Kidney glomerular epithelial cell (primary cell): ENCODE measurements at regions not wholly inside any gene's neighbourhood (a gene's known extent, or its start where the extent isn't known, plus 50 kb on each side); places are given as distances from the start of the nearest gene placed in this dataset.

Source experiments
- DNase-seq: peaks from one replicate; lab custom pipeline; 2025; lab: John Stamatoyannopoulos, UW

DNA sequence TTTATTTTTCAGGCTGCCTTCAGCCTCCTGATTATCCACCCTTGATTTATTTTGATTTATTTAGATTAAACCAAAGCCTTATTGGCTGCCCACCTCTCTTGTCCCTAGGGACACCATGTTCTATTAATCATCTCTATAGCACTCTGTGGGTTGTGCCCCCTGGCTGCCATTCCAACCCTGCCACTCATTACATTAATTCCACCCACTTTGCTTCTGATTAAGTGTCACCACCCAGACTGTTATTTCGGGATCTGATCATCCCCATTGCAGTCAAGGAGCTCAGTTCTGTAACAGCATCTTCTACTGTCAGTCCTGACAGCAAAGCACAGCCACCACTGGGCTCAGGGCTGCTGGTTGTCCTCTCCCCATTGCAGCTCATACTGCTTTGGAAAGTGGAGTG lies 175.1 kb upstream of the DDX18 start:
- no peak for DNase-seq

DNA sequence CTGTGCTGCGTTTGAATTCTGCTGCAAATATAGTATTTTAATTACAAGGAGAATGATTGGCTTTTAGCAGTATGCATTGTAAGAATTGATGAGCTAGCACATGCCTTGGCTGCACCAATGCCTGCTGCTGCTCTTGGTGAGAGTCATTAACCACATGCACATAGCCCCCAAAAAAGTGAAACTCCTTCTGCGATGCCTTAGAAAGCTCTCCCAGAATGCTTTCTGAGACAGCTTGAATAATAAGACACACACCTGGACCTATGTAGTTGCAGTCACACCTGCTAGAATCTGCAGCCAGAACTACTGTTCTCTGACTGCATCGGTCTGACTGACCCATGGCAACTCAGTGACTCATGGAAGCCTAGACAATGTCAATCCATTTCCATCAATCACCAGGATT lies 170.1 kb upstream of the DDX18 start:
- no peak for DNase-seq

GRCh38 chr2:117645458-117645857 lies 169.0 kb upstream of the DDX18 start:
- no peak for DNase-seq

GRCh38 chr2:117646099-117646498 lies 168.4 kb upstream of the DDX18 start:
- DNase-seq, result no peak

GRCh38 chr2:117646872-117647271 lies 167.6 kb upstream of the DDX18 start:
- no peak for DNase-seq

DNA sequence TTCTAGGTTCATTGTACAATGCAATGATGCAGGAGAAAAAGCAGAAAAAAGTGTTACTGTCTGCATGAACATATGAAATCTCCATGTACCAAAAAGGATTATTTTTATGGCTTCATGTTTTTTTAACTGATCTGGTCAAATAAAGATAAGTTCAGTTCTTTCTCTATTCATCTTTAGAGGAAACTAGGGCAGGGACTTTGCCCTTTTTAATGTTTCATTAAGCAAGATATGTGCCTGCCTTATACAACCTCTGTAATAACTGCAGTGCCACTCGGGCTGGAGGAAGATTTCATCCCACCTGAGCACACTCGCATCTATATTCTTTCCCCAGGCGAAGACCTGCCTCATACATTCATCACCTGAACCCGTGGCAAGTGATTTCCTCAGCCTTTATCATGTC lies 157.9 kb upstream of the DDX18 start:
- DNase-seq, result no peak

- DNase-seq, result no peak
Observed at GRCh38 chr2:117661619-117662018, 152.9 kb upstream of the DDX18 start.

DNA sequence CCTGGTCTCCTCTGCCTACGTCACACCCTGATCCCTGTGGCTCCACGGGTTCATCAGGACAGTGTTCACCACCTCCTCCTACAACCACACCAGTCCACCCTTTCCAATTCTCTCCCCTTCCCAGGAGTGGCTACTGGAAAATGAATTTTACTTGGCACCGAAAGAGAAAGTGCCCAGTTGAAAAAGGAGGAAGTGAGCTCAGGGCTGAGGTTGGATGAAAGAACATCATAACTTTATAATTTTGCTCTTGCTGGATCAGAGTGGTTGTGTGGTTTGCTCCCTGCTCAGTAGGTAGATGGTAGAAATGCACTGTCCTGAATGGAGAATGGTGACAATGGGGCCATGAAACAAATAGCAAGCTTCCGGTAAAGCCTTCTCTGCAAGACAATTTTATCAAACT lies 140.3 kb upstream of the DDX18 start:
- no peak for DNase-seq

- DNase-seq, result no peak
Observed at GRCh38 chr2:117679952-117680351, 134.5 kb upstream of the DDX18 start.

GRCh38 chr2:117684919-117685318 lies 129.6 kb upstream of the DDX18 start:
- no peak for DNase-seq

- no peak for DNase-seq
Observed at GRCh38 chr2:117686699-117687098, 127.8 kb upstream of the DDX18 start.

- DNase-seq, result no peak
Observed at GRCh38 chr2:117691595-117691994, 122.9 kb upstream of the DDX18 start.

DNA sequence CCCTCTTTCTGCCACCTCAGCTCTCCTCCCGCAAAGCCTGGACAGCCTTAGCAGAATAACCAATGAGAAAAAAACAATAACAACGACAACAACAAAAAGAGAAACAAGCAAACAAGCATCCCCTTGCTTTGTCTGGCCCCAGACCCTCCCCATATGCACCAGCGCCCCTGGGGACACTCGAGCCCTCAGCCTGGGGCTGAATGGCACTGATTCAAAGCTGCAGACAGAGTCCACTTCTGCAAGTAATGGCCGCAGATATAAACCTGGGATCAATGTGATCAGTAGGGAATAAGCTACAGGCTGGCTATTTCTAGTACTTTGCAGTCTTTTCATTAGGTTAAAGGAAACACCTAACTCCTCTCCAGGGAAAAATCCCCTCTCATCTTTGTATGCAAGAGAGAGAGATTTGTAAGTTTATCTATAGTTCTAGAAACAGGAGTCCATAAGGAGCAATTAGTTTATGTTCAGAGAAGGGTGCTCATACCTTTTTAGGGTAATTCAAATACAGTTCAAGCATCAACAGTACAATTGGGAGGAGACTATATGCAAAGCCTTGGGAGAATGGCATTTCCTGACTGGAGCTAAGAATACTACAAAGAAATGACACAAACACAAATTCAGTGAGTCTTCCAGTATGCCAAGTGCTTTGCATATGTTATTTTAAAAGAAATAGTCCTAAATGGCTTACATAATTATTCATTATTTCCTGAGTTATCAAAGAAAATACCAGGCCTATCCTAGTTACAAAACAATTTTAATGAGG lies 122.3 kb upstream of the DDX18 start:
- no peak for DNase-seq

GRCh38 chr2:117693154-117693553 lies 121.3 kb upstream of the DDX18 start:
- DNase-seq, result no peak

DNA sequence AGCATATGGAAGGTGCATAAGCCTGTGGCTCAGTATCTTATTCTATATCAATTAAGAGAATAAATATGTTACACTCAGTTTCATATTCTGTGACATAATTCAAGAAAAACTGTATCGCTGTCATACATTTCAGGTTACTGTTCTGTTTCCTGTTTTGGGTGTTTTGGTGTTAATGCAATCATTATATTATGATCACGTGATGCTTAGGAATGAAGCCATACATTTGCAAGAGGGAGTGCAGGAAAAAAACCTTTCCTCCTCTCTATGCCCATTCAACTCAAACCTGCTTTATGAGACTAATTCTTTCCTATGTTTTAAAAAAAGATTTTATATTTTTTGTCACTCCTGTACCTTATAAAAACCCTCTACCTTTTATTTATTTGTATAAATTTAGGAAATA lies 120.8 kb upstream of the DDX18 start:
- no peak for DNase-seq

DNA sequence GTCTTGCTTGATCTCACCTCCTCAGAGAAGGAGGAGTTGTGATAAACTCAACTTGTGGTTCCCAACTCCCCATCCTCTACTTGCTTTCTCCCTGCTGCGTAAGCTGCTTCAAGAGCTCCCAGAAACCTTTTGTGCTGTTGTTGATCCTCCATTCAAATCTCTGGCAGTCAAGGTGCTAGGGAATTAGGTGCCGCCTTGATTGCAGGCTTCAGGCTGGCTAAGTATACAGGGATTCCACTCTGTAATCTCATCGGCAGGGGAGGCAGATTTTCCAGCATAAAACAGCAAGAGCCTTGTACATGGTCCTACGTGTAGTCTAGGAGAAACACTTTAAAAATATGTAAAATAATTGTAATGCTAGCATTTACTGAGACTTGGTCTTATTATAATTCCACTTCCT lies 116.2 kb upstream of the DDX18 start:
- DNase-seq, result no peak

DNA sequence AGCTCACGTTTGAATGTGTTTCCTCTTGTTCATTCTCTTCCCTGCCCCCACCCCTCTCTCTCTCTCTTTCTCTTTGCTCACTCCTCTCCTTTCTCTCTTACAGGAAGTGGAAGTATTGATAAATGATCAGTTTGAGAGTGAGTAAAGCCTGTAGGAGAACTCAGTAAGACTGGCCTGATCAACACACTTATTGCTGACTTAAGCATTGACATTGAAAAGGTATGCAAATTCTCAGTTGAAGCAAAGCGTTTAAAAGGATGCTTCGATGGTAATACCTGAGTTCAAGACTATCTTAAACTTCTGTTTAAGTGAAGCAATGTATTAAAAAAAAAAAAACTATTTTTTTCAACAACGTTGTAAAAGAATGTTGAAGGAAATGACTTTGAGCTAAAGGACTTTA lies 115.7 kb upstream of the DDX18 start:
- no peak for DNase-seq

- no peak for DNase-seq
Observed at GRCh38 chr2:117700471-117700870, 114.0 kb upstream of the DDX18 start.

DNA sequence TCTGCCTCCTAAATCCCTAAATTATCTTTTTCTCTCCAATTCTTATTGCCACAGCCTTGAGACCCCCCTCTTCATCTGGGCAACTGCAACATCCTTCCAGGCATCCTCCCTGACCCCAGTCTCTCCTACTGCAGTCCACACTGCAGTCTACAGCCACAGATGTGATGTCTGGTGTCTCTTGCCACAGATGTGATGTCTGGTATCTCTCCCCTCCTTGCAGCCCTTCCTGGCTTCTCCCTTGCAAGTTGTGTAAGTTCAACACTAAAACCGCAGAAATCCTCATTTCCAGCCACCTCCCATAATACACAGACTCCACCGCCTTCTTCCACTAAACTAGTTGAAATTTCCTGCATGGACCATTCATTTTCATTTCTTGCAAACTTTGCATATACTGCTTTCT lies 113.1 kb upstream of the DDX18 start:
- DNase-seq, result no peak

DNA sequence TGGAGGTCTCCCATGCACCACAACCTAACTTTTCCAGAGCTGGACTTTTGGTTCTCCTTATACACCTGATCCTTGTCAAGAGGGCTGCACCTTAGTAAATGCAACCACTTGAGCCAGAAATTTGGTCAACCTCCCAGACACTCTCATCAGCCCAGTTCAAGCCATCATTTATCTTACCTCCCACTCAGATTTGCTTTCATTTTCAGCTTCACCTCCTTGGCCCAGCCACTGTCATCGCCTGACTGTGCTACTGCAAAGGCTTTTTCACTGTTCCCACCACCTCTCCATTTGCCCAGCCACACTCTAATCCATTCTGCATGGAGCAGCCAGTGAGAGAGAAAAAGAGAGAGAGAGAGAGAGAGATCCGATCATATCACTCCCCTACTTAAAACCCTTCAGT lies 112.4 kb upstream of the DDX18 start:
- no peak for DNase-seq

DNA sequence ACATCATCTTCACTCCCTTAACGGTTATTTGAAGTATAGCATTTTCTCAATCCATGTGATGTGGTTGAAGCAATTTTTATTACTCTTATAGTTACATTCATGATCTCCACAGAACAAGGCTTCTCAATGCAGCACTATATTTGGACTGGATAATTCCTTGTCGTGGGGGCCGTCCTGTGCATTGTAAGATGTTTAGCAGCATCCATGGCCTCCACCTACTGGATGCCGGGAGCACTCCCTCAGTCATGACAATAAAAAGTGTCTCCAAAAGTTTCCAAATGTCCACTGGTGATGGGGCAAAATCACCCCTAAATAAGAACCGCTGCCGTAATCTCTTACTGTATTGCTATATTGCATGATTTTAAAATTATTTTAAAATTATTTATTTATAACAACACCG lies 110.6 kb upstream of the DDX18 start:
- no peak for DNase-seq

DNA sequence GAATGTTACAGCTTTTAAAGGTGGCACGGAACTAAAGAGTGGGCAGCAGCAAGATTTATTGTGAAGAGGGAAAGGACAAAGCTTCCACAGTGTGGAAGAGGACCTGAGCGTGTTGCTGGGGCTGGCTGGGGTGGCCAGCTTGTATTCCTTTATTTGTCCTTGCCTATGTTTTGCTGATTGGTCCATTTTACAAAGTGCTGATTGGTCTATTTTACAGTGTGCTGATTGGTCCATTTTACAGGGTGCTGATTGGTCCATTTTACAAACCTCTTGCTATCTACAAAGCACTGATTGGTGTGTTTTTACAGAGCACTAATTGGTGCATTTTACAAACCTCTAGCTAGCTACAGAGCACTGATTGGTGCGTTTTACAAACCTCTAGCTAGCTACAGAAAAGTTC lies 109.7 kb upstream of the DDX18 start:
- no peak for DNase-seq

GRCh38 chr2:117707874-117708273 lies 106.6 kb upstream of the DDX18 start:
- DNase-seq, result no peak

DNA sequence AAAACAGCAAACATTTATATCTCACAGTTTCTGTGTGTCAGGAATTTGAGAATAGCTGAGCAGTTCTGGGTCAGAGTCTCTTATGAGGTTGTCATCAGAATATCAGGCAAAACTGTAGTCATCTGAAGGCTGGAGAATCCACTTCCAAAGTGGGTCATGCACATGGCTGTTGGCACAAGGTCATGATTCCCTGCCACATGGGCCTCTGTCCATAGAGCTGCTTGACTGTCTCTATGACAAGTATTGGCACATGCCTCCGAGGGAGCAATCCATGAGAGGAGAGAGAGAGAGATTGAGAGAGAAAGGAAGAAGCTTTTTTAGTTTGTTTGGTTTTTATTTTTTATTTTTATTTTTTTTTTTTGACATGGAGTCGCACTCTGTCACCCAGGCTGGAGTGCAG lies 101.8 kb upstream of the DDX18 start:
- no peak for DNase-seq

- DNase-seq, result no peak
Observed at GRCh38 chr2:117714110-117714509, 100.4 kb upstream of the DDX18 start.
